ENCODE measurements at regions not wholly inside any gene's neighbourhood (a gene's known extent, or its start where the extent isn't known, plus 50 kb on each side); places are given as distances from the start of the nearest gene placed in this dataset.

- no peak for TF ChIP-seq POLR2A (IDR thresholded peaks at IDR 0.05)
- TF ChIP-seq, protein P1, sequence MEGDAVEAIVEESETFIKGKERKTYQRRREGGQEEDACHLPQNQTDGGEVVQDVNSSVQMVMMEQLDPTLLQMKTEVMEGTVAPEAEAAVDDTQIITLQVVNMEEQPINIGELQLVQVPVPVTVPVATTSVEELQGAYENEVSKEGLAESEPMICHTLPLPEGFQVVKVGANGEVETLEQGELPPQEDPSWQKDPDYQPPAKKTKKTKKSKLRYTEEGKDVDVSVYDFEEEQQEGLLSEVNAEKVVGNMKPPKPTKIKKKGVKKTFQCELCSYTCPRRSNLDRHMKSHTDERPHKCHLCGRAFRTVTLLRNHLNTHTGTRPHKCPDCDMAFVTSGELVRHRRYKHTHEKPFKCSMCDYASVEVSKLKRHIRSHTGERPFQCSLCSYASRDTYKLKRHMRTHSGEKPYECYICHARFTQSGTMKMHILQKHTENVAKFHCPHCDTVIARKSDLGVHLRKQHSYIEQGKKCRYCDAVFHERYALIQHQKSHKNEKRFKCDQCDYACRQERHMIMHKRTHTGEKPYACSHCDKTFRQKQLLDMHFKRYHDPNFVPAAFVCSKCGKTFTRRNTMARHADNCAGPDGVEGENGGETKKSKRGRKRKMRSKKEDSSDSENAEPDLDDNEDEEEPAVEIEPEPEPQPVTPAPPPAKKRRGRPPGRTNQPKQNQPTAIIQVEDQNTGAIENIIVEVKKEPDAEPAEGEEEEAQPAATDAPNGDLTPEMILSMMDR (IDR thresholded peaks at IDR 0.05 in 4 of 5, conservative IDR thresholded peaks at IDR 0.05 in 1 of 5) = no peak
These were observed 388.1 kb upstream of the ROBO2 start for GRCh38 chr3:76651784-76652183.
